Fibroblast of peridontal ligament (primary cell): ENCODE measurements at regions not wholly inside any gene's neighbourhood (a gene's known extent, or its start where the extent isn't known, plus 50 kb on each side); places are given as distances from the start of the nearest gene placed in this dataset.

ENCODE experiments used
- DNase-seq: peaks from one replicate; pipeline ENCODE4 v3.0.0-alpha.2; 2010; ENCODE audit errors: extremely low read depth

DNA sequence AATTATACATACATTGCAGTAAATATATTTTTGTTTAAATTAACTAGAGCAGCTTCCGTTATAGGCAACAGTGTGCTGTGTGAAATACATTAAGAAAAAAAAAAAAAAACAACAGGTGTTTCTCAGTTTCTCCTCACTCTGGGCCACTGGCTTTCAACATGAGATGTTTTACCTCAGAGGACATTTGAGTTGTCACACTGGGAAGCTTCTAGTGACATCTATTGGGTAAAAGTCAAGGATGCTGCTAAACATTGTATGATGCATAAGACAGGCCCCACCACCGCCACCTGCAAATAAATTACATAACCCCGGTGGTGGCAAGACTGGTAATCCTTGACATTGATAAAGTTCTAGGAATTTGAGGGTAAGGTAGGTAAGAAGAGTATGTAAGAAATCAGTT lies 1512.2 kb downstream of the C4orf33 start:
- no peak for DNase-seq

DNA sequence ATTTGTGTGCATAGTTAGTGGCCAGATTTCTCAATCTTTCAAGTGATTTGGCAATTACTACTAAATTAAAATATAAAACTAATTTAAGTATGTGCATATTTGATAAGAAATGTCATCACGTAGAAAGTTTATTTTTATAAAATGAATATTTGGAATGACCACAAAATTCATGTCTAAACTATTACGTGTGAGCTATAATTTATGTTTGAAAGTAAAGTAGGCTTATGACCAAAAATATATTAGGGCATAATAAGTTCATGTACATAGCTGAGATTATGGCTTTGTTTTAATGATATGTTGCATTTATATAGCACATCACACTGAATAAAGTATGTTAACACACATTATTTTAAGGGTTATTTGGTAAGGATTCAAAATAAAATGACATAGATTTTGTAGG lies 1532.6 kb downstream of the C4orf33 start:
- no peak for DNase-seq

DNA sequence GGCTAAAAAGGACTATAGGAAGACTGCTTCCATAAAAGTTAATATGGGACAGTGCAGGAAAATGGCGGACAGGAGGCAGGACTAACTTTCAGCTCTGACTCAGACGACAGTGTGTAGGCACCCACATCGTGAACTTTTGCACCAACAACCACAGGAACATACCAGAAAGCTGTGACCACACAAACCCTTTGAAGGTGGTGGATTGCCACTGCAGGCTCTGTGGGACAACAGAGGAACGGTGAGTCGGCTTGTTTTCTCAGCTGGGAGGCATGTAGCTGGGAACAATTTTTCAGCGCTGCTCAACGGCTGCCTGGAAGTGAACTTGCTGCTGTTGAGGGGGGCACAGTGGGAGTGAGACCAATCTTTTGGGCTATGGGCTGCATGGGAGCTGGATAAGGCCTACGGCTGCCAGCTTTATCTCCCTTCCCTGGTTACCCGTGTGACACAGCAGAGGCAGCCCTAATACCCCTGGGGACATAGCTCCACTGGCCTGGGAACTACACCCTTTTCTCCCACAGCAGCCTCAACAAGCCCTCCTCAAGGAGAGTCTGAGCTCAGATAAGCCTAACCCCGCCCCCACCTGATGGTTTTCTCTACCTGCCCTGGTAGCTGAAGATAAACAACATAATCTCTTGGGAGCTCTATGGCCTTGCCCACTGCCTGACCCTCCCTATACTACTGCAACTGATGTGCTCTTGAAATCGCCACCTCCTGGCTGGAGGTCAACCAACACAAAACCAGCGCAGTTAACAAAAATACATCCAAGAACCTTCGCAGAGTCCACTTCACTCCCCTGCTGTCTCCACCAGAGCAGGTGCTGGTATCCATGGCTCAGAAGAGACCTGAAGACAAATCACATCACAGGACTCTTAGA lies 1537.0 kb downstream of the C4orf33 start:
- no peak for DNase-seq

DNA sequence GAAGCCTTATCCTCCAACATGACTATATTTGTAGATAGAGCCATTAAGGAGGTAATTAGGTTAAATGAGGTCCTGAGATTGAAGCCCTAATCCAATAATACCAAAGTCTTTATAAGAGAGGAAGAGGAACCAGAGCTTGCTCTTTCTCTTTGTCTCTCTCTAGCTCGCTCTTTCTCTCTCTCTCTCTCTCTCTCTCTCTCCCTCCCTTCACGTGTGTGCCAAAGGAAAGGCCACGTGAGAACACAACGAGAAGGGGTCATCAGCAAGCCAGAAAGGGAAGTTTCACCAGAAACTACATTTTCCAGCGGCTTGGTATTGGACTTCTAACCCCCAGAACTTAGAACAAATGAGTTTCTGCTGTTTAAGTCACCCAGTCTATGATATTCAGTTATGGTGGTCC lies 1540.5 kb downstream of the C4orf33 start:
- DNase-seq = no peak

DNA sequence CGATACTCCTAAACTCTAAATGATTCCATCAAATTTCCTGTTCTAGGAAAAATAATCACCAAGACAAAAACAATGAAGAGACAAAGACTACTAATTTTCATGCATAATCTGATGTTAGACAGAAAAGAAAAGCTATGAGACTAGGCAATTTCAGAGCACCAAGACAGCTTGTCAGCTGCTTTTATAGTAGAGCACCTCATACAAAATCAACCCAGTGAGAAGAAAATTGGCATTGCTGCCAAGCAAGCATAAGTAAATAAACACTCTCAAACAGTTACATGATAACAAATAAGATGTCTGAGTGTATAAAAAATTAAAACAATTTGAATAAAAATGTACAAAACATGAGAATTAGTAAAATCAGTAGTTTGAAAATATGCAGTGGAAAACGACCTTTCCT lies 1544.6 kb downstream of the C4orf33 start:
- no peak for DNase-seq

DNA sequence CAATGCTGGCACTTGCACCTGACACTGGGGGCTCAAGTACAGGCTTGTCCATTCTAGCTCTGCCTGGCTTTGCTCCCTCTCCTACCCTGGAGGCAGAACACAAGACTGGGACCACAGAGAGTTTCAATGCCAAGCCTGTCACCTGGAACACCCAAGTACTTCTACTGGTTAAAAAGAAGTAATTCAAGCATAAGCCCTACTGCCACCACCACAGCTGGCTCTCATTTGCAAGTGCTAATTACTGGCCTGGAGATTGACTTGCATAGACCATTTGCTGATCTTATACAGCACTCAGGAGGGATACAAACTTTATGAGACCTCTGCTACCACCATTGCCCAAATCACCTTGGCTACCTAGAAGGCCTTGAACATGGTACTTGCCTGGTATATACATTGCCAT lies 1550.9 kb downstream of the C4orf33 start:
- DNase-seq = no peak

DNA sequence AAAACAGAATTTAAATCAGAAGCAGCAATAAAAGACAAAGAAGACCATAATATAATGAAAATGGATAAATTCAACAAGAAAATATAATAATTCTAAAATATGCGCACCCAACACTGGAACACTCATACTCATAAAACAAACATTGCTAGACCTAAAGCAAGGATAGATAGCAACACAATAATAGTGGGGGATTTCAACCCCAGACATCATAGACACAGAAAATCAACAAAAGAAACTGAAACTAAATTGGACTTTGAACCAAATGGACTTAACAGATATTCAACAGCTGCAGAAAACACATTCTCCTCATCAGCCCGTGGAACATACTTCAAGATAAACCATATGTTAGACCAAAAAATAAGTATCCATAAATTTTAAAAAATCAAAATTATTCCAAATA lies 1552.6 kb downstream of the C4orf33 start:
- no peak for DNase-seq

DNA sequence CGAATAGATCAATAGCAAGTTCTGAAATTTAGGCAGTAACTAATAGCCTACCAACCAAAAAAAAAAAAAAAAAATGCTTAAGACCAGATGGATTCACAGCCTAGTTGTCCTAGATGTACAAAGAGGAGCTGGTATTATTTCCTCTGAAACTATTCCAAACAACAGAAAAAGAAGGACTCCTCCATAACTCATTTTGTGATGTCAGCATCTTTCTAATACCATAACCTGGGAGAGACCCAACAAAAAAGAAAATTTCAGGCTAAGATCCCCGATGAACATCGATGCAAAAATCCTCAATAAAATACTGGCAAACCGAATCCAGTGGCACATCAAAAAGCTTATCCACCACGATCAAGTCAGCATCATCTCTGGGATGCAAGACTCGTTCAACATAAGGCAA lies 1557.9 kb downstream of the C4orf33 start:
- DNase-seq = no peak

DNA sequence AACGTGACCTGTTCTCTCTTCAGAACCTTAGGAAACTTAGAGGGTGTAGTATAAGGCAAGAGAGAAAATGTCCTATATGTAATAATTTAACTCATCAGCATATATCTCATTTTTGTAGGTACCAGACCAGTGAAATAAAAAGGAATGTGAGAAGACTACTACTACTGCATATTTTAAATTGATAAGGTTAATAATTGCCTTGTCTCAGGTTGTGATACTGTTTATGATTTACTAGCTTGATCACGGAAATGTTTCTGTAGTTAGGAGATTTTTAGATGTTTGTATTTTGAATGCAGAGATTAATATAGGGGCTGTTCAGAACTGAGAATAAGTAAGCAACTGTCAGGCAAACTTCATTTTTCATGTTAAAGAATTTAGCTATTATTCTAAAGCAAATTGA lies 1563.4 kb downstream of the C4orf33 start:
- DNase-seq = no peak

DNA sequence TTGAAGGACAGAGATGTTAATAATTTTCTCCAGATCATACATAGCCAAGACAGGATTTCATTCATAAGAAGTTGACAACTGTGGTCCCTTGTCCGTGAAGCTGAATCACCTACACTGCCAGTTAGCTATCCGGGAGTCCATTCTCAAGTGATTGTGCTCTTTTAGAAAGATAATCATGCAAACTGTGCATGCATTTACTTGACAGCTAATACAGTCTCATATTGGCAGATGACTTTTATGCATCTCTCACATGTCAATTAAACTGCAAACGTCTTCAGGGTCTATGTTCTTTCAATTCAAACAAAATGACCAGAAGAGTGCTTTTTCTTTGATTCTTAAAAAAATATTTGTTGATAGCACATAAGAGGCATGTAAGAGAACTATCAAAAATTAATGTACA lies 1572.9 kb downstream of the C4orf33 start:
- DNase-seq = no peak

DNA sequence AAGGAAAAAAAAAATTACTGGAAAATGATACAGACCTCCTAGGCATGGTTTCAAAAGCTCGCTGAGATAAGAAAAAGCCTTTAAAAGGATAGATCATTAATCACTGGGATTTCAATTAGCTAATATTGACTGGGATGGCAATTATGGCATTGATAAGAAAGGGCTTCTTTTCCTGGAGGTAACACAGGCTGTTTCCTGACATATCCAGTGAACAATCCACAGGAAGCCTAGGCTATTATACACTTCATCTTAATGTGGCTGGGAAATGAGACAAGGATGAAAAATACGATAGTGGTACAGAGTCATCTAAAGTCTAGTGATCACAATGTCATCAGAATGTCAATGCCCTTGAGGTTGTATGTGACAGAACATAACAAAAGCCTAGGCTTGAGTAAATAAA lies 1579.3 kb downstream of the C4orf33 start:
- no peak for DNase-seq

DNA sequence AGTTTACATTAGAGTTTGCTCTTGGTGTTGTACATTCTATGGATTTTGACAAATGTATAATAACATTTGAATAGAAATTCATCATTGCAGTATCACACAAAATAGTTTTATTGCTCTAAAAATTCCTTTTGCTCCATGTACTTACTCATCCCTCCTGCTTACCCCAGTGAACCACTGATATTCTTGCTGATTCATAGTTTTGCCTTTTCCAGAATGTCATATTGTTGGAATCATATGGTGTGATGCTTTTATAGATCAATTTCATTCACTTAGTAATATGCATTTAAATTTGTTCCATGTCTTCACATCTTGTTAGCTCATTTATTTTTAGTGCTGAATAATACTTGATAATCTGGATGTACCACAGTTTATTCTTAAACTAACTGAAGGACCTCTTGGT lies 1593.2 kb downstream of the C4orf33 start:
- no peak for DNase-seq

DNA sequence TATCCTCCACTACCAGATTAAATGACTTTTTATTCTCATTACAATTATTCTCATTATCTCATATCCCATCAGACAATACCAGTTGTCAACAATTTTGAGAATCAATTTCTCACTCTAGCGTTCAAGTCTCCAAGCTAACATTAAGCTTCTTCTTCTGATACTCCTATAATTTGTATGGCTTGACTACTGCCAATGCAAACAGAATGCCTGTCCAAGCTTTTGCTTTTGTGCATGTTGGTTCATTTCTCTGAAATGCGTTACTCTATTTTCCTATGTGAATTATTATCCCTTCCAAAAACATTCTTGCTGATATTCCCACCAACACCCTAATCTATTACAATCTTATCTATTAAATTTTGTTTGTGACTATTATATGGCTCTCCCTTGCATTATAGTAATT lies 1602.3 kb downstream of the C4orf33 start:
- no peak for DNase-seq

DNA sequence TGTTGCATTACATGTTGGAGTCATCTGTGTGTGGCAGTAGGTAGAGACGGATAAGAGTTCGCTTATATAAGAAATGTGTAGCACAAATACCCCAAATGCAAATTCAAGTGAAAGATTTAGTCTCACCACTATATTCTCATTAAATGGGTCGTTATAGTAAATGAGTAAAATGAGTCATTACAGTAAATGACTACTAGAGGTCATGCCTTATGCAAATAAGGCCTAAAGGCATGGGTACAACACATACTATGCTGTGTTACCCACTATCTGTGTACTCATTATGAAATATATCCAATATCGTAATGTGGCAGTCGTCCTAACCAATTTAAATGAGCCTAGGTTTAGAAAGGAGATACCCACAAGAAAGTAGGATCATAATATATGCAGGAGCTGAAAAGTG lies 1603.1 kb downstream of the C4orf33 start:
- DNase-seq = no peak

DNA sequence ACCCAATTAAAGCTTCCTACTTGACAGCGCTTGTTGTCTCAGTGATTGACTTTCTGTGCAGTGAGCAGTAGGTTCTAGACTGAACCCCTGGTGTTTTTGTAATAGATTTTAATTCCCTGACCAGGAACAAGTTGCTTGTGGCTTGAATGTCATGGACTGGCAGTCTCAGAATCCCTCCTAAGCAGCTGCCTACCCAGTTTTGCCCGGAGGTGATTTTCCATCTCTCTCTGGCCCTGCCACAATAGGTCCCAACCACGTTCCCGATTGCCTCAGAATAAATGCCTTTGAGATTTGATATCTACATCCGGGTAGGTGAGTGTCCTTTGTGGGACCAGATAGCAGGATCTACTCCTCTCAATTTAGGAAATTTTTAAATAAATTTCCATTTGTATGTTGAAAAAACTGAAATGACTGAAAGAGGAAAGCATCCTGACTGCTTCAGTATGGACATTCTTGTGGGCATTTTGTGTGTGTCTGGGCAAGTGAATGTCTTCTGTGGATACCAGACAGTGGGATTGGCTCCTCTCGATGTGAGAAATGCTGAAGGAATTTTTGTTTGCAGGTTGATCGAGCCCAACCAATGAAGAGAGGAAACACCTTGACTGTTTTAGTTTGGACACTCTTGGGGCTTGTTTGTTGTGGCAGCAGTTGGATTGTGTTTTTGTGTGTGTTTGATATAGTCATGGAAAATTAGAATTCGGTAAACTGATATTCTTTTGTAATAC lies 1607.4 kb downstream of the C4orf33 start:
- no peak for DNase-seq

DNA sequence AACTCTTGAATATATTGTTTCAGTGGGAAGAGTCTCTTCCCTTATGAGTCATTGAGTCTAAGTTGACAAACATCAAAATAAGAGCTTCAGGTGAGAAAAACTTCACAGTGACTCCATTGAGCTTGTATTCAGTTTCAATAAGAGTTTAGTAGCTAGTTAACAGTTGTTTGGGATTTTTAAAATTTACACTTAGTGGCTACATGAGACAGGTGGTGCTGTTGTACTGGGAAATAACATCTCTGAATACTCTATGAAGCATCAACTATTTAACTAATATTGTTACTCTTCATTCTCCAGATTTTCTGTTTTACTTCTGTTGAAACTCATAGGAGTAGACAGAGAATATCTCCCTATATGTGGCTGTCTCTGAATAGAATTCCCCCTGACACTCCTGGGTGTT lies 1609.1 kb downstream of the C4orf33 start:
- no peak for DNase-seq

DNA sequence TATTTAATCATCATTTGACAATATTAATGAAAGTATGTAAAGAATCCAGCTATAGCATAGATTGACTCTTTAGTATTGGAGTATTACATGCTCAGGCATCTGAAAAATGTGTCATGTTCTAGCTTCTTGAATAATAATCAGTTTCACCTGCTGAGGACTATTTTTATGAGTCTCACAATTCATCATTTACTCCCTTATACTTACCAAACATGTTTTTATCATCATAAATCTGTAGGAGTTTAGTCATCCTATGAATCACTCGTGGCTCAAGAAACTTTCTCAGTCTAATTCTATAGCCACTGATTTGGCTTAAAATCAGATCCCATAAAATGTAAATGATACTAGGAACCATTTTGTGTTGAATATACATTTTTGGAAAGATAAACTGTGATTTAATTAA lies 1616.1 kb downstream of the C4orf33 start:
- no peak for DNase-seq

DNA sequence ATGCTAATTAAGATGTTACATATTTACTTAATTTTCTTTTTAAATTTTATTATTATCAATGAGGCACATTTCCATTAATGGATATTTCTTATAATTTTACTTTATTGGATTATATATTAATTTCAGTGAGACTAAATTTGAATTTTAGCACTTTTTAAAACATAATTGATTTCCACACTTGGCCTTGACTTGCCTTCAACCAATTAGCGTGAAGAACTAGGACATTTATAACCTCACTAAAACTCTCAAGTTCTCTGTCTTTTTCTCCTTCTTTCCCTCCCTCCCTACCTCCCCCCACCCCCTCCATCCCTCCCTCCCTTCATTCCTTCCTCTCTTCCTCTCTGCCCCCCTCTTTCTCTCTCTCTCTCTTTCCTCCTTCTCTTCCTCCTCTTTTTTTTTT lies 1618.1 kb downstream of the C4orf33 start:
- DNase-seq = no peak

DNA sequence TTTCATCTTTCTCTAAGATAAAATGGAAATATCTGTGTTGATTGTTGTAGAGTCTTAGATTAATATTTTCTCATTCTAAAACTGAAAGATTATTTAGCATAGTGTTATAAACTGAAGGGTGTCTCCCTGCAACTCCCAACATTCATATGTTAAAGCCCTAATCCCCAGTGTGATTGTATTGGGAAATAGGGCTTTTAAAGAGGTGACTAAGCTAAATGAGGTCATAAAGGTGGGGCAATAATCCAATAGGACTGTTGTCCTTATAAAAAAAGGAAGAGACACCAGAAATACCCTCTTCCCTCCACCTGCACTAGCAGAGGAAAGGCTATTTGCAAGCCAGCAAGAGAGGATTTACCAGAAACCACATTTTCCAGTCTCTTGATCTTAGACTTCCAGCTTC lies 1626.4 kb downstream of the C4orf33 start:
- DNase-seq = no peak

DNA sequence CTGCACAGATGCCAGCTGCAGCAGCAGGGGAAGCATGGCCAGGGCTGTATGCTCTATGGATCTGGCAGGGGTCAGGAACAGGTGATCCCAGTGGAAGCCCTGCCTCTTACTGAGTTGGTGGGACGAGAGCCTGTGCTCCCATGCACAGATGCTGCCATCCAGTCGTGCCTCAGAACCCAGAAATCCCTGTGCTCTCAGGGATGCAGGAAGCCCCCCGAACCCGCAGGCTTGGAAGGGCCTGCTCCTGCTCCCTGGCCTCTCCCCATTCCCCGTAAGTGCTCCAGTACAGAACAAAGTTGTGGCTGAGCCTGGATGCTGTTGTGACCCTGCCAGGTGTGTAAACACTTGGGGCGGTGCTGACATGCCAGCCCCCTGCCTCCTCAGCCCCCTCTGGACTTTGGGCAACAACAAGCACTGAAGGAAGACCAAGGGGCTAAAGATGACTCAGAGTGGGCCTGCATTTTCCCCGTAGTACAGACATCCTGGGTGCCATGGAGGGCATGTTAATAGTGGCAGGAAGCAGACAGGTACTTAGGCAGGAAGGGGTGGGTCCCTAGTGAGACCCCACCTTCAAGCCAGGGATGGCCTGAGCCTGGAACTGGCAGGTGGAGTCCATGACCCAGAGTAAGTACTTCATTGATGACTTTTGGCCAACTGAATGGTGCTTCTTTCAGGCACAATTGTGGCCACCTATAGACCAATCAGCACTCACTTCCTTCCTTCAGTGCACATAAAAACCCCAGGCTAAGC lies 1640.7 kb downstream of the C4orf33 start:
- DNase-seq = no peak

DNA sequence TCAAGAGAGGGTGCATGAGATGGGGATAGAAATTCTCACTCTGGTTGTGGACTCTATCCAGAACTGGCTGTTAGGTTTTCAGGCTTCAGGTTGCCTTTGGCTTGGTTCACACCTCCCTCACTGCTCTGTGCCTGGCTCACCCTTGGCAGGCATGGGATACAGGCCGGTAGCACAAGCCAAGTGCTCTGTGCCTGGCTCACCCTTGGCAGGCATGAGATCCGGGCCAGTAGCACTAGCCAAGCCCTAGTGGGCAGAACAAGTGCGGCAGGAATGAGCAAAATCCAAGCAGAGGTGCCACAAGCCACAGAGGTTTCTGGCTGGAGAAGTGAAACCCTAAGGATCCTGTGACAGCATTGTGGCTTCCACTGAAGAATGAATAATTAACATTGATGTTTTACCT lies 1642.3 kb downstream of the C4orf33 start:
- DNase-seq = no peak

DNA sequence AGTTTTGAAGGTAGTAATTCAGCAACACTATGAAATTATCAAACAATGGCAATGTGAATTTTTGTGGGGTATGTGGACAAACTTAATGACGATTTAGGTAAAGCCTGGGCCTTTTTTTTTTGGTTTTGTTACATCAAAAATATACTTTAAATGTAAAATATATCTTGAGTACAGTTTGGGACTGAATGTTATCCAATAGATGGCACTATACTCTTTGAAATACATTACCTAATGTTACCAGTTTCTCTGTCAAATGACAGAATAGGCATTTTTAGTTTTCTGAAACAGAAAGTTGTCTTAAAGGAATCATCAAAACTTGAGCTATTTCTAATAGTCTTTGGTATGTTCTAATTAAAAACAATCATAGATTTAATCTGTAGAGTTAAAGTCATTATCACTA lies 1651.9 kb downstream of the C4orf33 start:
- DNase-seq = peak; percentile 14

DNA sequence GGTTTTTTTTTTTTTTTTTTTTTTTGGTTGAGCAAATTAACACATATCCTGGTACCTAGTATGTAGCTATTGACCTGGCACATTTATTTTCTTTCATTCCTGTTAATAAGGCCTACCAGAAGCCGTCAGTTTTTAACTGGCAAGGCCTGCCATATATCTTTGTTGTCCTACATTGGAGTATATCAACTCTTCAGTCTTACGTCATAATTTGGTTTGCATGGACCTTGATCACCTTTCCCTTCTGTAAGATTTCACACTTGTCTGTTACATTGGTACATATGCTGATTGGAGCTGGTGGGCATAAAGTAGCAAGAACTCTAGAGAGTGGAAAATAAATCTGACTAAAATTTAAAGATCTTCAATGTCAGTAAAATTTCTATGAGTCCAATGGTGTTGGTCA lies 1658.0 kb downstream of the C4orf33 start:
- DNase-seq = no peak
